Breast epithelium (tissue), 4 donors: ENCODE measurements at regions not wholly inside any gene's neighbourhood (a gene's known extent, or its start where the extent isn't known, plus 50 kb on each side); places are given as distances from the start of the nearest gene placed in this dataset.

Experiments used
- DNase-seq, 2 donors: peaks; one replicate each; pipeline ENCODE4 v3.0.0-alpha.2; 2019; ENCODE audit warnings: low spot score in 2 of 2
- H3K27ac ChIP-seq, 2 donors: fragments of 200-600 bp; sonication (generic) in 1 of 2; one replicate each; pipeline ENCODE4 v1.5.1; 2016 to 2019; ENCODE audit warnings: mild to moderate bottlenecking in 1 of 2
- H3K27me3 ChIP-seq, 2 donors: fragments of 200-600 bp; sonication (generic) in 1 of 2; one replicate each; pipeline versions ENCODE4 v1.5.1 to v1.6.0; 2017 to 2019; ENCODE audit warnings: control low read depth in 1 of 2, mild to moderate bottlenecking in 1 of 2
- H3K36me3 ChIP-seq: fragments of 200-600 bp; one replicate; pipeline ENCODE4 v1.5.1; 2019
- H3K4me1 ChIP-seq, 2 donors: fragments of 200-600 bp; sonication (generic); one replicate each; pipeline ENCODE4 v1.5.1; 2016 to 2019; ENCODE audit warnings: control low read depth in 1 of 2
- H3K4me3 ChIP-seq, 3 donors: fragments of 200-600 bp; sonication (generic); 1 replicate in 2 of 3; 2 replicates in 1 of 3; pipeline ENCODE4 v1.5.1; 2016 to 2019; ENCODE audit warnings: mild to moderate bottlenecking in 3 of 3, moderate library complexity in 2 of 3
- H3K9me3 ChIP-seq, 2 donors: fragments of 200-600 bp; sonication (generic) in 1 of 2; one replicate each; pipeline ENCODE4 v1.5.1; 2016 to 2019; ENCODE audit warnings: control low read depth in 1 of 2
- CTCF ChIP-seq, 3 donors: fragments of 450-650 bp; IDR thresholded peaks; one replicate each; pipeline ENCODE4 v1.5.1; 2016 to 2017; ENCODE audit warnings: antibody characterized with exemption in 3 of 3, mild to moderate bottlenecking in 3 of 3, moderate library complexity in 3 of 3
- POLR2A ChIP-seq: fragments of 450-650 bp; IDR thresholded peaks from one replicate; pipeline ENCODE4 v1.6.1; 2016; ENCODE audit warnings: antibody characterized with exemption, mild to moderate bottlenecking, moderate library complexity
- POLR2AphosphoS5 ChIP-seq, 3 donors: sonication (generic); formaldehyde crosslinking; IDR thresholded peaks; one replicate each; pipeline ENCODE4 v1.6.1; 2017; ENCODE audit warnings: antibody characterized with exemption in 3 of 3
- intact Hi-C: fragments of 100-400 bp; cut with DNase I; formaldehyde crosslinking; loops from one replicate; pipeline ENCODE4 v1.15.1; 2023; ENCODE audit warnings: low total_unique reads

GRCh38 chr2:64839844-64840243 lies 149.4 kb upstream of the SLC1A4 start:
- Histone ChIP-seq H3K9me3 (no peaks in the 10 kb centered on the region), H3K27ac (peak overlapping the region in 1 of 2 donors; percentile 52), H3K4me3 (no peak overlapping the region), H3K27me3 (no peaks in the 10 kb centered on the region), H3K4me1 (no peaks in the 10 kb centered on the region), H3K36me3 (no peaks in the 10 kb centered on the region)
- TF ChIP-seq POLR2A (no peak), POLR2AphosphoS5 (IDR thresholded peaks at IDR 0.05) (no peak), CTCF (IDR thresholded peaks at IDR 0.05) (no peak)
- intact Hi-C loops: no loop called here
- DNase-seq: no peak

- Histone ChIP-seq H3K27ac (peak overlapping the region in 1 of 2 donors; percentile 52), H3K4me1 (no peaks in the 10 kb centered on the region), H3K9me3 (no peaks in the 10 kb centered on the region), H3K4me3 (peak overlapping the region in 1 of 3 donors; percentile 8), H3K36me3 (no peaks in the 10 kb centered on the region), H3K27me3 (no peaks in the 10 kb centered on the region)
- intact Hi-C loops: no loop called here
- no peak for DNase-seq
- TF ChIP-seq POLR2A (no peak), POLR2AphosphoS5 (IDR thresholded peaks at IDR 0.05) (no peak), CTCF (IDR thresholded peaks at IDR 0.05) (no peak)
Measured at GRCh38 chr2:64840426-64840881, 148.7 kb upstream of the SLC1A4 start.

GRCh38 chr2:64841461-64841860 lies 147.7 kb upstream of the SLC1A4 start:
- H3K27ac ChIP-seq: no peak overlapping the region

GRCh38 chr2:64842030-64842429 lies 147.2 kb upstream of the SLC1A4 start:
- no peaks in the 10 kb centered on the region for H3K27me3 ChIP-seq
- H3K36me3 ChIP-seq: no peaks in the 10 kb centered on the region
- no peak overlapping the region for H3K27ac ChIP-seq
- no peak overlapping the region for H3K4me3 ChIP-seq
- DNase-seq: no peak
- intact Hi-C loops: no loop called here
- peaks cover 0 to 5% of the 10 kb centered on the region in 2 donors for H3K4me1 ChIP-seq
- TF ChIP-seq CTCF (IDR thresholded peaks at IDR 0.05) (no peak), POLR2A (no peak), POLR2AphosphoS5 (IDR thresholded peaks at IDR 0.05) (no peak)
- H3K9me3 ChIP-seq: no peaks in the 10 kb centered on the region

More at GRCh38 chr2:64841461-64841860, 147.7 kb upstream of the SLC1A4 start:
- peaks cover 0 to 5% of the 10 kb centered on the region in 2 donors for H3K4me1 ChIP-seq
- no peaks in the 10 kb centered on the region for H3K27me3 ChIP-seq
- TF ChIP-seq CTCF (IDR thresholded peaks at IDR 0.05) (no peak), POLR2AphosphoS5 (IDR thresholded peaks at IDR 0.05) (no peak), POLR2A (no peak)
- no peak for DNase-seq
- no peak overlapping the region for H3K4me3 ChIP-seq
- no peaks in the 10 kb centered on the region for H3K9me3 ChIP-seq
- H3K36me3 ChIP-seq: no peaks in the 10 kb centered on the region
- intact Hi-C loops: no loop called here

GRCh38 chr2:64844087-64844486 lies 145.1 kb upstream of the SLC1A4 start:
- no peak for DNase-seq
- Histone ChIP-seq H3K27me3 (no peaks in the 10 kb centered on the region), H3K4me1 (peaks cover 0 to 5% of the 10 kb centered on the region in 2 donors), H3K9me3 (no peaks in the 10 kb centered on the region), H3K36me3 (no peaks in the 10 kb centered on the region), H3K27ac (no peak overlapping the region), H3K4me3 (no peak overlapping the region)
- intact Hi-C loops: no loop called here
- no peak for TF ChIP-seq CTCF (IDR thresholded peaks at IDR 0.05)
- no peak for TF ChIP-seq POLR2A
- no peak for TF ChIP-seq POLR2AphosphoS5 (IDR thresholded peaks at IDR 0.05)
